ENCODE measurements at regions not wholly inside any gene's neighbourhood (a gene's known extent, or its start where the extent isn't known, plus 50 kb on each side); places are given as distances from the start of the nearest gene placed in this dataset.

- TF ChIP-seq POLR2A (IDR thresholded peaks at IDR 0.05; ENCODE audit: low read depth) (no peak), CTCF (IDR thresholded peaks at IDR 0.05) (no peak), POLR2AphosphoS5 (IDR thresholded peaks at IDR 0.05) (no peak), EP300 (IDR thresholded peaks at IDR 0.05) (no peak)
These were observed 115.9 kb upstream of the PCDH20 start for GRCh38 chr13:61531383-61532065.

Measured in esophagus muscularis mucosa (tissue), 4 donors.